SK-N-SH treated with all-trans-retinoic acid at 6 μM for 48 hours (cell line): ENCODE measurements at regions not wholly inside any gene's neighbourhood (a gene's known extent, or its start where the extent isn't known, plus 50 kb on each side); places are given as distances from the start of the nearest gene placed in this dataset.

Source experiments
- ATAC-seq: fragments of 200-7000 bp; cut with Tn5 transposase; 3 replicates; pipeline ENCODE4 v1.9.1; 2020; ENCODE audit warnings: mild to moderate bottlenecking, moderate library complexity
- ARNTL ChIP-seq: fragments of 450-650 bp; formaldehyde crosslinking; IDR thresholded peaks from 2 replicates; pipeline ENCODE4 v1.5.0; 2020; ENCODE audit warnings: low read depth, mild to moderate bottlenecking, moderate library complexity, borderline replicate concordance
- BACH2 ChIP-seq: fragments of 250-450 bp; sonication (Bioruptor Pico); IDR thresholded peaks from 2 replicates; pipeline ENCODE4 v1.9.0; 2021; ENCODE audit warnings: mild to moderate bottlenecking, borderline replicate concordance
- CREB5 ChIP-seq: fragments of 250-450 bp; sonication (Bioruptor Pico); IDR thresholded peaks from 2 replicates; pipeline ENCODE4 v1.5.1; 2020; ENCODE audit warnings: low read depth, mild to moderate bottlenecking, moderate library complexity
- CSDC2 ChIP-seq: fragments of 250-450 bp; sonication (Bioruptor Pico); IDR thresholded peaks from 2 replicates; pipeline ENCODE4 v1.5.0; 2020; ENCODE audit warnings: mild to moderate bottlenecking, moderate library complexity
- CSRNP3 ChIP-seq: fragments of 250-450 bp; sonication (Bioruptor Pico); IDR thresholded peaks from 2 replicates; pipeline ENCODE4 v1.5.1; 2021; ENCODE audit warnings: mild to moderate bottlenecking, moderate library complexity
- GLIS3 ChIP-seq: fragments of 250-450 bp; sonication (Bioruptor Pico); IDR thresholded peaks from 2 replicates; pipeline ENCODE4 v1.5.0; 2020; ENCODE audit warnings: mild to moderate bottlenecking, moderate library complexity
- ISL1 ChIP-seq: fragments of 250-450 bp; sonication (Bioruptor Pico); IDR thresholded peaks from 2 replicates; pipeline ENCODE4 v2.1.2; 2022; ENCODE audit warnings: mild to moderate bottlenecking, moderate library complexity
- OSR1 ChIP-seq: fragments of 250-450 bp; sonication (Bioruptor Pico); IDR thresholded peaks from 2 replicates; pipeline ENCODE4 v1.8.0; 2022; ENCODE audit warnings: moderate library complexity, mild to moderate bottlenecking, inconsistent platforms
- PATZ1 ChIP-seq: fragments of 250-450 bp; sonication (Bioruptor Pico); IDR thresholded peaks from 2 replicates; pipeline ENCODE4 v1.8.0; 2020; ENCODE audit warnings: mild to moderate bottlenecking, moderate library complexity, borderline replicate concordance
- POU6F1 ChIP-seq: fragments of 250-450 bp; sonication (Bioruptor Pico); IDR thresholded peaks from 2 replicates; pipeline ENCODE4 v1.8.0; 2021; ENCODE audit warnings: low read depth, mild to moderate bottlenecking, moderate library complexity, borderline replicate concordance
- PPARA ChIP-seq: fragments of 250-450 bp; sonication (Bioruptor Pico); IDR thresholded peaks from 2 replicates; pipeline ENCODE4 v1.5.0; 2020; ENCODE audit warnings: mild to moderate bottlenecking, borderline replicate concordance
- RARB ChIP-seq: fragments of 250-450 bp; sonication (Bioruptor Pico); IDR thresholded peaks from 2 replicates; pipeline ENCODE4 v1.8.0; 2021; ENCODE audit warnings: mild to moderate bottlenecking, moderate library complexity
- TCF4 ChIP-seq: fragments of 250-450 bp; sonication (Bioruptor Pico); IDR thresholded peaks from 2 replicates; pipeline ENCODE4 v1.8.0; 2021; ENCODE audit warnings: mild to moderate bottlenecking, moderate library complexity, borderline replicate concordance
- TOX ChIP-seq: fragments of 250-450 bp; sonication (Bioruptor Pico); IDR thresholded peaks from 2 replicates; pipeline ENCODE4 v1.8.0; 2021; ENCODE audit warnings: mild to moderate bottlenecking, moderate library complexity, borderline replicate concordance
- TSHZ2 ChIP-seq: fragments of 250-450 bp; sonication (Bioruptor Pico); IDR thresholded peaks from 2 replicates; pipeline ENCODE4 v1.5.0; 2020; ENCODE audit warnings: mild to moderate bottlenecking, moderate library complexity
- ZC3H10 ChIP-seq: fragments of 250-450 bp; sonication (Bioruptor Pico); IDR thresholded peaks from 2 replicates; pipeline ENCODE4 v1.5.1; 2021; ENCODE audit warnings: mild to moderate bottlenecking, moderate library complexity
- ZFP3 ChIP-seq: fragments of 250-450 bp; sonication (Bioruptor Pico); IDR thresholded peaks from 2 replicates; pipeline ENCODE4 v1.5.0; 2020; ENCODE audit warnings: mild to moderate bottlenecking, moderate library complexity
- ZFP30 ChIP-seq: fragments of 450-650 bp; formaldehyde crosslinking; IDR thresholded peaks from 2 replicates; pipeline ENCODE4 v1.5.0; 2022; ENCODE audit warnings: mild to moderate bottlenecking, moderate library complexity
- ZNF565 ChIP-seq: fragments of 450-650 bp; formaldehyde crosslinking; conservative IDR thresholded peaks from 2 replicates; pipeline ENCODE4 v1.5.0; 2020; ENCODE audit warnings: low read depth, mild to moderate bottlenecking, moderate library complexity
- ZNF70 ChIP-seq: fragments of 450-650 bp; formaldehyde crosslinking; IDR thresholded peaks from 2 replicates; pipeline ENCODE4 v1.5.0; 2020; ENCODE audit warnings: mild to moderate bottlenecking, moderate library complexity
- ZNF8 ChIP-seq: fragments of 450-650 bp; formaldehyde crosslinking; IDR thresholded peaks from 2 replicates; pipeline ENCODE4 v1.5.0; 2020; ENCODE audit warnings: mild to moderate bottlenecking, moderate library complexity

- TF ChIP-seq PATZ1 (CRISPR knock-in tag) (no peak), ZC3H10 (CRISPR knock-in tag) (no peak), ZNF565 (no peak), TOX (CRISPR knock-in tag) (no peak), ZNF8 (CRISPR knock-in tag) (no peak), GLIS3 (CRISPR knock-in tag) (no peak), ARNTL (no peak), RARB (CRISPR knock-in tag) (no peak), TCF4 (CRISPR knock-in tag) (no peak)
These were observed 171.9 kb upstream of the DIO2 start (continued) for GRCh38 chr14:80383223-80383622.

GRCh38 chr14:80381807-80382363 is 170.6 kb upstream of the DIO2 start:
- no peak for ATAC-seq
- no peak for TF ChIP-seq CREB5
- TF ChIP-seq PATZ1 (CRISPR knock-in tag) = no peak
- no peak for TF ChIP-seq CSRNP3 (CRISPR knock-in tag)
- no peak for TF ChIP-seq POU6F1 (CRISPR knock-in tag)
- no peak for TF ChIP-seq ZNF70
- TF ChIP-seq ZFP3 (CRISPR knock-in tag) = no peak
- TF ChIP-seq OSR1 (CRISPR knock-in tag) = no peak
- TF ChIP-seq TOX (CRISPR knock-in tag) = no peak
- no peak for TF ChIP-seq CSDC2 (CRISPR knock-in tag)
- no peak for TF ChIP-seq ARNTL
- no peak for TF ChIP-seq ZNF565
- no peak for TF ChIP-seq ISL1
- TF ChIP-seq TCF4 (CRISPR knock-in tag) = no peak
- no peak for TF ChIP-seq ZFP30 (CRISPR knock-in tag)
- no peak for TF ChIP-seq PPARA (CRISPR knock-in tag)
- TF ChIP-seq, all 23 proteins: peak for 0

- no peak for ATAC-seq
- no peak for TF ChIP-seq TCF4 (CRISPR knock-in tag)
- TF ChIP-seq ZC3H10 (CRISPR knock-in tag) = no peak
- no peak for TF ChIP-seq TSHZ2 (CRISPR knock-in tag)
- no peak for TF ChIP-seq POU6F1 (CRISPR knock-in tag)
- TF ChIP-seq ARNTL = no peak
- TF ChIP-seq ZFP30 (CRISPR knock-in tag) = no peak
- TF ChIP-seq ISL1 = no peak
- no peak for TF ChIP-seq ZFP3 (CRISPR knock-in tag)
- TF ChIP-seq BACH2 (CRISPR knock-in tag) = no peak
These were observed 167.7 kb upstream of the DIO2 start for GRCh38 chr14:80379035-80379434.
